ENCODE measurements at regions not wholly inside any gene's neighbourhood (a gene's known extent, or its start where the extent isn't known, plus 50 kb on each side); places are given as distances from the start of the nearest gene placed in this dataset.

DNA sequence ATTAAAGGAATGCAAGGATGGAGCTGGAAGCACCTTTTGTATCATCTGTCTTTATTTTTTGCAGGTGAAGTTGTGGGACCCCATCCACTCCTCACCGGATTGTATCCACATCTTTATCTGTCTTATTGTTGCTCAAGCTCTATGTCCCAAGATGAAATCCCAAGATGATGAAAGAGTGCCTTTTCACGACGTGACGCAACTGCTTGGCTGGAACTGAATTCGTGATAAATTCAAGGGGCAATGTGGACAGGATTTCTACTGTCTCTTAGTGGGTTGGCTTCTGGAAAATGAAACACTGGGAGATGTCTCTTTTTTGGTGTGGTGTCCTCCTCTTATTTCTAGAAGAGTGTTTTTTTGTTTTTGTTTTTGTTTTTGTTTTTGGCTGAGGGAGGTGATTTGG lies 650.1 kb upstream of the TSPY4 start:
- no peak for FAIRE-seq

DNA sequence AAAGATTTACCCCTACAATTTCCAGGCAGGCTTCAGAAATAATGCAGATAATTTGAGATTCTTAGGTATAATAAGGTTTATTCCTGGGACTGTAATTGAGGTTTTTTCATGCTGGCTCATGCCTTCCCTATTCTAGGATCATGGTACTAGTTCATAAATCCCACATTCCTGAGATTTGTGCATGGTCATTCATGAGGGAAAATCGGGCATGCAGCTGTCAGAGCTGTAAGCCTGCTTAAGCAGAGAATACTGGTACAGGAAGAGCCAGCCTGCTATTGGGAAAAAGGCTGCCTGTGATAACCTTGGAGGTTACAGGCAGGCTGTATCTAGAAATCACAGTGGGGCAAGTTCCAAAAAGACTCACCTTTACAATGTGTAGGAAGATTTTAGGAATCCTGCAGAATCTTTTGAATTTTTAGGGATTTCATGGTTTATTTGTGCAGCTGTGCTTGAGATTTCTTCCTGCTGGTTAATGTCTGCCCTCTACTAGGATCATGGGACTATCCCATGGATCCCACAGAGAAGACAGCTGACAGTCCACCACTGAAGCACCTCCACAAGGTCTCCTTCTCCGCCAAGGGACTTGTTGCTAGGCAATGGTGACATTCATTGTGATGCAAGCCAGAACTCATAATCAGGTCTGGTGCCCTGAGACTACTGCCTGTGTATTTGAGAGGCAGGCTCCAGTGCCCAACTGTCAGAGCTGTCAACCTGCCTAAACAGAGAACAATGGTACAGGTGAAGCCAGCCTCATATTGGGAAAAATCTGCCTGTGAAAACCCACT lies 646.2 kb upstream of the TSPY4 start:
- no peak for FAIRE-seq

DNA sequence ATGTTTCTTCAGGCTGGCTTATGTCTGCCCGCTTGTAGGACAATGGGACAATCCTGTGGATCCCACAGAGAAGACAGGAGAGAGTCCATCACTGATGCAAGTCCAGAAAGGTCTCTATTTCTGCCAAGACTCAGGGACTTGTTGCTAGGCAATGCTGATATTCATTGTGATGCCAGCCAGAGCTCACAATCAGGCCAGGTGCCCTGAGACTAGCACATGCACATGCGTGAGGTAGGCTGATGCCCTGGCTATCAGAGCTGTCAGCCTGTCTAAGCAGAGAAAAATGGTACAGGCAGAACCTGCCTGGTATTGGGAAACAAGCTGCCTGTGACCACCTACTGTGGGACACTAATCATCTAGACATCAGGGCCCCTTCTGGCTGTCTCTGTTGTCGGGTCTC lies 638.7 kb upstream of the TSPY4 start:
- FAIRE-seq, result no peak

DNA sequence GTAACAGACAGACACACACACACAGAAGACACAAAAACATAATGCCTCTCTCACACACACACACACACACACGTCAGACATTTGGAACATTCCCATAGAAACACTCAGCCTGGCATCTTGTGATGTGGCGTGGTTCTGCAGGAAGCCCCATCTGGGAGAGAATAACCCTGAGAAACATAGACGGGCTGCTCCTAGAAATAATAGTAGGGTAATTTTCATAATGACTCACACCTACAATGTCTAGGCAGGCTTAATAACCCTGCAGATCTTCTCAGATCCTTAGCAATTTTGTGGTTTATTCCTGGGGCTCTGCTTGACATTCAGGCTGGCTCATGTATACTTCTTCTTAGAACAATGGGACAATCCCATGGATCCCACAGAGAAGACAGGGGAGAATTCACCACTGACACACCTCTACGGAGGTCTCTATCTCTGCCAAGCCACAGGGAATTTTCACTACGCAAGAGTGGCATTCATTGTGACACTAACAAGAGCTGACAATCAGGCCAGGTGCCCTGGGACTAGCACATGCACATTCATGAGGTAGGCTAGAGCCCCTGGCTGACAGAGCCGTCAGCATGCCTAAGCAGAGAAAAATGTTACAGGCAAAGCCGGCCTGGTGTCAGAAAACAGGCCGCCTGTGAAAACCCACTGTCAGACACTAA lies 631.5 kb upstream of the TSPY4 start:
- no peak for FAIRE-seq

DNA sequence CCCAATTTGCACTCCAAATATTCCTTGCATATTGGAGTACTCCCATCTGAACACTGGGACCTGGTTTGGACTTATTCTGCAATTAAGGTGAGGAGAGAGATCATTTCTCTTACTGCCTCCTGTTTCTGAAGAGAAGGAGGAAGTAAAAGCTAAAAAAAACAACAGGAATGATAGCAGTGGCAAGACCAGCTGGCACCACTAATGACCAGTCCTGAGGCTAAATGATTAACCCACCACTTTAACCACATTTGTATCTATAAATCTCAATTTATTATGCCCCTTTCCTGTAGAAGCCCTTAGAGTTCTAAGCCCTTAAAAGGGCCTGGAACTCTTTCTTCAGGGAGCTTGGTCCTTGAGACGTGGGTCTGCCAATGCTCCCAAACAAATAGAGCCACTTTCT lies 625.0 kb upstream of the TSPY4 start:
- peak; percentile 27 for FAIRE-seq

DNA sequence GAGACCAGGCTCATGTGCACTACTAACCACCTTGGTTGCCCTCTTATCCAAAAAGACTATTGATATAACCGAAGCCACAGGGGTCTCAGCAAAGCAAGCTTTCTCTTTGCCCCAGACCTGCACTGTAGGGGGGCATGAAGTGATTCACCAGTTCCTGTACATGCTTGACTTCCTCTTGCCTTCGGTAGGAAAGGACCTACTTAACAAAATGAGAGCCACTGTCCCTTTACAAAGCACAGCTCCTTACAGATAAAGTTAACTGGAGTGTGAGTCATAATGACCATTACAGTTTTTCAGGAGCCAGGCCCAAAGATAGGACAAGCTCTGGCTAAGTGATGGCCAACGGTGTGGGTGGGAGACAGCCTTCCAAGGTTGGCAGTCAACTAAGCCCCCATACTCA lies 622.0 kb upstream of the TSPY4 start:
- FAIRE-seq, result no peak

DNA sequence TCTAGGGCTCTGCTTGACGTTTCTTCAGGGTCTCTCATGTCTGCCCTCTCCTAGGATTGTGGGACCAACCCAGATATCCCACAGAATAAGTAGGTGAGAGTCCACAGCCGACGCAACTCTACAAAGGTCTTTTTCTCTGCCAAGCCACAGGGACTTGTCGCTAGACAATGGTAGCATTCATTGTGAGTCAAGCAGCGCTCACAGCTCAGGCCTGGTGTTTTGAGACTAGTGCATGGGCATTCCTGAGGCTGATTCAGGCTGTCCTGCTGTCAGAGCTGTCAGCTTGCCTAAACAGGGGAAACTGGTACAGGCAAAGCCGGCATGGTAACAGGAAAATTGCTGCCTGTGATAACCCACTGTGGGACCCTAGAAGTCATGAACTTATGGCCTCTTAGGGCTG lies 610.6 kb upstream of the TSPY4 start:
- FAIRE-seq, result no peak

DNA sequence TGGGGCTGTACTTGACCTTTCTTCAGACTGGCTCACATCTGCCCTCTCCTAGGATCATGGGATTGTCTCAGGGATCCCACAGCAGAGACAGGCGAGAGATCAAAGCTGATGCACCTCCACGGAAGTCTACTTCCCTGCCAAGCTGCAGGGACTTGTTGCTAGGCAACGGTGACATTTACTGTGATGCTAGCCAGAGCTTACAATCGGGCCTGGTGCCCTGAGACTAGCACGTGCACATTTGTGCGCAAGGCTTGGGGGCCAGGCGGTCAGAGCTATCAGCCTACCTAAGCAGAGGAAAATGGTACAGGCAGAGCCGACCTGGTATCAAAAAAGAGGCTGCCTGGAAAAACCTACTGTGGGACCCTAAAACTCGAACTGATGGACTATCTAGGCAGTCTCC lies 607.3 kb upstream of the TSPY4 start:
- no peak for FAIRE-seq

DNA sequence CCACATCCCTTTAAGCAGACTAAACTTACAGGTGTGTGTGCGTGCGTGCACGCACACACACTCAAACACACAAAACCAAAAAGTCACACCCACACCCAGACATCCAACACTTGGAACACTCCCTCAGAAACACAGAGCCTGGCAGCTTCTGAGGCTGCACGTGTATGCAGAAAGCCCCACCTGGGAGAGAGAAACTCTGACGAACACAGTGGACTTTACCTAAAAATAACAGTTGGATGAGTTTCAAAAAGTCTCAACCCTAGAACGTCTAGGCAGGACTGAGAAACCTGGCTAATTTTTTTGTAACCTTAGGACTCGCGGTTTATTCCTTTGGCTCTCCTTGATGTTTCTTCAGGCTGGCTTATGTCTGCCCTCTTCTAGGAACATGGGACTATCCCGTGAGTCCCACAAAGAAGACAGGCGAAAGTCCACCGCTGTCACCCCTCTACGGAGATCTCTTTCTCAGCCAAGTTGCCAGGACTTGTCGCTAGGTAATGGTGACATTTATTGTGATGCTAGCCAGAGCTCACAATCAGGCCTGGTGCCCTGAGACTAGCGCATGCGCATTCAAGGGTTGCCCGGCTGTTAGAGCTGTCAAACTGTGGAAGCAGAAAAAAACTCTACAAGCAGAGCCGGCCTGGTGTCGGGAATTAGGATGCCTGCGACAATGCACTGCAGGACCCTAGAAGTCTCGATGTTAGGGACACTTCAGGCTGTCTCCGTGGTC lies 595.8 kb upstream of the TSPY4 start:
- no peak for FAIRE-seq

DNA sequence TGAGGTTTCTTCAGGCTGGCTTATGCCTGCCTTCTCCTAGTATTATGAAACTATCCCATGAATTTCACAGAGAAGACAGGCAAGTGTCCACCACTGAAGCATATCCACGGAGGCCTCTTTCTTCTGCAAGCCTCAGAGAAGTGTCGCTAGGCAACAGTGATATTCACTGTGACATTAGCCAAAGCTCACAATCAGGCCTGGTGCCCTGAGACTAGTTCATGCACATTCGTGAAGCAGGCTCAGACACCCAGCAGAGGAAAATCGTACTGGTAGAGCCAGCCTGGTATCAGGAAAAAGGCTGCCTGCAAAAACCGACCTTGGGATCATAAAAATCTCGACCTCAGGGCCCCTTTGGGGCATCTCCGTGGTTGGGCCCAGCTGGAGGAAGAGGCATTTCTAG lies 573.1 kb upstream of the TSPY4 start:
- no peak for FAIRE-seq

DNA sequence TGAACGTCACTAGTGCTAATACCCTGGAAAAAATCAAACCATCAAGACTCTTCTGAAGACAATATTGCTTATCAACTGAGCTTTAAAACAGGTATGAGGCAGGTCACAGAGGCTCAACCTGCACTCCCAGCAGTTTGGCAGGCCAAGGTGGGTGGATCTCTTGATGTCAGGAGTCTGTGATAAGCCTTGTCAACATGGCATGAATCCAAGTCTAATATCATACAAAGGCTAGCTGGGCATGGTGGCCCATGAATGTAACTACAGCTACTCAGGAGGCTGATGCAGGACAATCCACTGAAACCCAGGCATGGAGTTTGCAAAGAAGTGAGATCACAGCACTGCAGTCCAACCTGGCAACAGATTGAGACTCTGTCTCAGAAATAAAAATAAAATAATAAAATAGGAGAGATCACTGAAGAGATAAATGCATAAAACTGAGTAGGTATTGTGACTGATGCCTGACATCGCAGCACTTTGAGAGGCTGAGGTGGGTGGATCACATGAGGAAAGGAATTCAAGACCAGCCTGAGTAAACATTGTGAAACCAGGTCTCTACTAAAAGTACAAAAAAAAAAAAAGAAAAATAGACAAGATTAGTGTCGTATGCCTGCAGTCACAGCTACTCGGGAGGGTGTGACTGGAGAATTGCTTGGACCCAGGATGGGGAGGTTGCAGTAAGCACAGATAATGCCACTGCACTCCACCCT lies 555.9 kb upstream of the TSPY4 start:
- no peak for FAIRE-seq

DNA sequence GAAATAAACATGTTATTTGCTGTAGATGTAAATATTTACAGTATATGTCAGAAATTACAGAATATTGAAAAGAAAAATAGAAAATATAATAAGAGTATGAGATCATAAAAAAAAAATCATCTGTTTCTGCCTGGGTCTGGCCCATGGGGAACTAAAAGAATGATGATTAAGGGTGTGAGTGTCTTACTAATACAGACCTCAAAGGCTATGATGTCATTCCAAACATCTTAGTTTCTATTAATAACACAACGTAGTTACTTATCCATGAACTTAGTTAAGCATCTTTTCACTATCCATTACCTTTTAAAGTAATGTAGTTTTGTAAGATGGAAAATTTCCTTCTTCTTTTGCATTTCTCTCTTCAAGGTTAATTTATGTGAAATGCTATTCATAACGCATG lies 542.7 kb upstream of the TSPY4 start:
- FAIRE-seq, result no peak

DNA sequence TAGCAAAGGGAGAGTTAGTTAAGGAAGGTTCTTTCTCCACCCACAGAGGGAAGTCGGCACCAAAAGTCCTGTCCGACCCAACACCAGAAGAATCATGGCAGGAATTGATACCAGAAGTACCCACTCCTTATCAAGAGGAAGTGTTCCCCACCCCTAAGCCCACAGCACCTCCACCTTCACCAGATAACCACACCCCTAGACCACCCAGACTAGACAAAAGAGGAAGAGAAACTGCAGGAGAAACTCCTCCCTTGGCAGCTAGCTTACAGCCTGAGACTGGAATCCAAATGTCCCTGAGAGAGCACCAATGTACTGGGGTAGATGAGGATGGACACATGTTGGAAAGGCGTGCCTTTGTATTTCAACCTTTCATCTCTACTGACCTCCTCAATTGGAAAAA lies 532.9 kb upstream of the TSPY4 start:
- FAIRE-seq, result no peak

DNA sequence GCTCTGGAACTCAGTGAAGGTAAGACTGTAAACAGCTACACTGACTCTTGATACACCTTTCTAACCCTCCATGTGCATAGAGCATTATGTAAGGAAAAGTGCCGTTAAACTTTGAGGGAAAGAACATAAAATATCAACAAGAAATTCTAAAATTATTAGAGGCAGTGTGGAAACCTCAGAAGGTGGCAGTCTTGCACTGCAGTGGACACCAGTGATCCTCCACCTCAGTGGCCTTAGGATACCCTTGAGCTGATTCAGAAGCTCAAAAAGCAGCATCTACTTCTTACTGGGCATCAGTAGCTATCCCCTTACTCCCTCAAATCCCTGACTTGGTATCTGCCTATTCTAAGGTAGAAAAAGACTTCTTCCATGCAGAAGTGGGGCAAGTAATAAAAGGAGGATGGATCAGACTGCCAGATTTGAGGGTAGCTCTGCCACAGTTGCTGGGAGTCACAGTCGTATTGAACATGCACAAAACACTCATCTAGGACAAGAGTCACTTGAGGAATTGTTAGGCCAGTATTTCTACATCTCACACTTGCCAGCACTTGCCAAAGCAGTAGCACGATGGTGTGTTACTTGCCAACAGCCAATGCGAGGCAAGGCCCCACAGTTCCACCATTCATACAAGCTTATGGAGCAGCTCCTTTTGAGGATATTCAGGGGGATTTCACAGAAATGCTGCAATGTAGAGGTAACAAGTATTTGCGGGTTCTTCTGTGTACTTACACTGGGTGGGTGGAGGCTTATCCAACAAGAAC lies 529.4 kb upstream of the TSPY4 start:
- no peak for FAIRE-seq

DNA sequence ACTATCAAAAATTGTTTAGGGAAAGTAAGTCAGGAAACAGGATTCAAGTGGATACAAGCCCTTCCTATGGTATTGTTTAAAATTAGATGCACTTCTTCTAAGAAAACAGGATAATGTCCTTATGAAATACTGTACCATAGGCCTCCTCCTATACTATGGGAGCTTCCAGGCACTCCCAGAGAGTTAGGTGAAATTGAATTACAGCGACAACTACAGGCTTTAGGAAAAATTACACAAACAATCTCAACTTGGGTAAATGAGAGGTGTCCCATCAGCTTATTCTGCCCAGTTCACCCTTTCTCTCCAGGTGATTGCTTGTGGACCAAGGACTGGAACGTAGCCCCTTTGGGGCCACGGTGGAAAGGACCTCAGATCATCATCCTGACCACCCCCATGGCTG lies 528.7 kb upstream of the TSPY4 start:
- FAIRE-seq, result no peak

DNA sequence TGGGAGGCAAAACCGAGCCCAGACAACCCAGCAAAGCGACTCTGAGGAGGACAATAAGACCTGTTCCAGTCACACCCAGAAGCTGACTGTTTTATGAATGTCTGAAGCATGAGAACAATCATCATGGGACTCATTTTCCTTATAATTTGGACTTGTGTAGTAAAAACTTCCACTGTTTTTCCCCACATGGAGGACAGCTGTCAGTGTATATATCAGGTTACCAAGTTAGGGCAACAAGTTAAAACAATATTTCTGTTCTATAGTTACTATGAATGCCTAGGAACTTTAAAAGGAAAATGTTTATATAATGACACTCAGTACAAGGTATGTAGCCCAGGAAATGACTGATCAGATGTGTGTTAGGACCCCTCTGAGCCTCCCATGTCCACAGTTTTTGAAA lies 528.2 kb upstream of the TSPY4 start:
- no peak for FAIRE-seq

DNA sequence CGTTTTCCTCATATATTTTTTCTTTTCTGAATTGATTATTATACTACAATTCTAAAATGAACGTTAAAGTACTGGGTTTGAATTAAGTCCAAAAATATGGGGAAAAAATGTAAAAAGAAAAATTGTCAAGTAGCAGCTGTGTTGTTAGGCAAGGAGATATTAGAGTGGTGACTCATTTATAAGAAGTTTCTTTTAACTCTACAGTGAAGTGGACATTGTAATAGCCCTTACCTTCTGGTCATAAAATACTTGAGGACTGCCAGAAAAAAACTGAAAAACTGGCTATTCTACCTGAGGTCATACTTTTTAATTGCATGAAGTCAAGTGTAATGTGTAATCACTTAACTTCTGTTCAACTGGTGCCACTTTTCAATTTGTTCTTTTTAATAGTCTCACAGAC lies 523.1 kb upstream of the TSPY4 start:
- FAIRE-seq, result no peak

DNA sequence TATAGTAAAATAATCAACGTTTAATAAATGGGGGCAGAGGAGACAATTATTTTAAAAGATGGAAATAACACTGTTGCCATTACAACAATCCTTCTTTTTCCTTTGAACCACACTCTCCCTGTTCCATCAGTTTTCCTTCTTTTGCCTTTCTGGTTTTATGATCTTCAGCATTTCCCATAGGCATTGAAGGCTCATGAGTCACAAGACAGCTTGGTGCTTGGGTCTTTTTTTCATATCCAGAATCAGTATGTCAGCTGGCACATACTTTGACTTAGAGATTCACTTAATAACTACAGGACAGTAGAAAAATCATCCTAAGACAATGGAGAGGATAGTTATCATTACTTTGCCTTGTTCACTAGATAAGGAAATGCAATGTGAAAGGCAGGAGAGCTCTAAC lies 521.6 kb upstream of the TSPY4 start:
- no peak for FAIRE-seq

DNA sequence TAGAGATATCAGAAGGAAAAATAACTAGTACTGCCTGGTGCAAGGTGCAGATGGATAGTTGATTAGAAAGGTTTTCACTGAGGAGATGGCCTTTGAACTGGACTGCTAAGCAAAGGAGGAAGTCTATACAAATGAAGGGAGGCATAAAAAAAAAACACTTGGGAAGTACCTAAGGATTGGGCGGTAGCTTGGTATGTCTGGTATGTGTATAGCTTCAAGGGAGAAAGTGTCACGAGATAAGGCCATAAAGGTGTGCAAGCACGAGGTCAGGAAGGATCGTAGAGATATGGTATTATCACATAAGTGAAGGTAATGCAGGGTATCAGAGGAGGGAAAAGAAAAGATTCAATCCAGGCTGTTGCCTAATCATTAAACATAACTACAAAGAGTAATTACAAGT lies 517.2 kb upstream of the TSPY4 start:
- no peak for FAIRE-seq

DNA sequence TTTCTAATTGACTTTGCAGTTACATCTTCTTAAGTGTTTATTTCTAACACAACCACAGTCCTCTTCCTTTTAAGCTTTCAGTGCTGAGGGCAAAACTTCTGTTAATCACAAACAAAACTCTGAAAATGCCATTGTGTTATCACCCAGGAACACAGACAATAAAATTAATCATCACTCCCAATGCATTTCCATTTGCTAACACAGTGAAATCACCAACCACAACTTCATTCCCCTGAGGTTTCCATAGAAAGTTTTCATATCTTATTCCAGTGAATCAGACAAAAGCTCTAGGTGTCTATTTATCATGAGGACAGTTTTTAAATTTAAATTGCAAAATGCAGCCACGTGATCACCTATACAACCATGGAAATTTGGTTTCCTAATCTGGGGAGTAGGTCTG lies 516.2 kb upstream of the TSPY4 start:
- no peak for FAIRE-seq

DNA sequence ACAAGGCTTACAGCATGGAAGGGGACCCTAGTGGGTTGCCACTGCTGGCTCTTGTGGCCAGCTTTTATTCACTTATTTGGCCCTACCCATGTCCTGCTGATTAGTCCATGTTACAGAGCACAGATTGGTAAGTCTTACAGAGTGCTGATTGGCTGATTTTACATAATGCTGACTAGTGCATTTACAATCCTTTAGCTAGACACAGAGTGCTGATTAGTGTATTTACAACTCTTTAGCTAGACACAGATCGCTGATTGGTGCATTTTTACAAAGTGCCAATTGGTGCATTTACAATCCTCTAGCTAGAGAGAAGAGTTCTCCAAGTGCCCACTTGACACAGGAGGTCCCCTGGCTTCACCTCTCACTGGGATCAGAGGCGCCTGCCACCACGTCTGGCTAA lies 485.0 kb upstream of the TSPY4 start:
- FAIRE-seq, result no peak

DNA sequence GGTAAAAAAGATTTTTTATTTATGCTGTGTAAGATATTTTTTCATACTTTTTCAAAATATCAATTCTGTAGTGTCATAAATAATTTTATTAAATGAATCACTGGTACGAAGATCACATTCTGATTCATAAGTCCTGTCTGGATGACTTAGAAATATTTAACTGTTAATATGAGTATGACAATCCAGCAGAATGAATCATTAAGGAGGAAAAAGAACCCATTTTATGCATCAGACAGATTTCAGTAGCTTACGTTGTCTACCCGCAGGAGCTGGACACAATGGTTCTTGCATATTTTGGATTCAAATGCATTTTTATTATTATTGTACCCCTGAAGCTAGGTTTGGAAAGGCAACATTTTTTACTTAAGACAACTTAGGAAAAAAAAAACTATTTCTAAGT lies 448.9 kb upstream of the TSPY4 start:
- no peak for FAIRE-seq

DNA sequence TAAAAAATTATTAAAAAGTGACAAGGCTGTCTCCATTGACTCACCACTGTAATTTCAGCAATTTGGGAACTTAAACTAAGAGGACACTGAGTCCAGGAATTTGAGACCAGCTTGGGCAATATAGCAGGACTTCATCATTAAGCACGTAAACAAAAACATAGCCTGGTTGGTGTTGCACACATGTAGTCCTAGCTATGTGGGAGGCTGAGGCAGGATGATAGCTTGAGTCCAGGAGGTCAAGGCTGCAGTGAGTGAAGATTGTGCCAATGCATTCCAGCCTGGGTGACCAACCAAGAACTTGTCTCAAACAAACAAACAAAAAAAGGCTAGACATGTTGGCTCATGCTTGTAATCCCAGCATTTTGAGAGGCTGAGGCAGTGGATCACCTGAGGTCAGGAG lies 439.4 kb upstream of the TSPY4 start:
- FAIRE-seq, result no peak

Data from islet of Langerhans (tissue), 1 donor.